GM19467 (cell line): ENCODE measurements at regions not wholly inside any gene's neighbourhood (a gene's known extent, or its start where the extent isn't known, plus 50 kb on each side); places are given as distances from the start of the nearest gene placed in this dataset.
"Not testable (repeated sequence)": the region's sequence is repeated elsewhere in the genome, so short reads cannot be mapped to it uniquely, and the experiment has no call there.

Experiments used
- ATAC-seq: cut with Tn5 transposase; IDR thresholded peaks from one replicate; pipeline ENCODE4 v1.9.1; 2021; ENCODE audit warnings: mild to moderate bottlenecking, moderate library complexity; ENCODE audit not compliant: unreplicated experiment

DNA sequence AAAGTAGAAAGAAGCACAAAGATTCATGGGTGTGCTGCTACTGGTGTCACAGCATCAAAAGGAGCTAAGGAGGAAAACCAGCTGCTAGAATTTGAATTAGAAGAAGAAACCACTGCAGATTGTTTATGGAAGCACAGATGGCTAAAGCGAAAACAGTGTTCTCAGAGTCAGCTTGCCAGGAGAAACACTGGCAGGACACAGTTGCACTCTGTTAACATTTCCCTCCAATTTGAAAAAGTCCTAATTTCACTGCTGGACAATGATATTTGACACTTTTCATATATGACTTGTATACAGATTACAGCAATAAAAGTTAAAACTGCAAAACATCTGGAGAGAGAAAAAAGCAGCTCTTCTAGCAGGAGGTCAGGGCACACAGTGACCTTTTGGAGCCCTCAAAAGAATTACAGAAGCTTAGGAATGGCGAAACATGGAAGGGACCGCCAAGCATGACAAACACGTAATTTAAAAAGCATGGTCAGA lies 314.5 kb downstream of the COL12A1 start:
- ATAC-seq = no peak

DNA sequence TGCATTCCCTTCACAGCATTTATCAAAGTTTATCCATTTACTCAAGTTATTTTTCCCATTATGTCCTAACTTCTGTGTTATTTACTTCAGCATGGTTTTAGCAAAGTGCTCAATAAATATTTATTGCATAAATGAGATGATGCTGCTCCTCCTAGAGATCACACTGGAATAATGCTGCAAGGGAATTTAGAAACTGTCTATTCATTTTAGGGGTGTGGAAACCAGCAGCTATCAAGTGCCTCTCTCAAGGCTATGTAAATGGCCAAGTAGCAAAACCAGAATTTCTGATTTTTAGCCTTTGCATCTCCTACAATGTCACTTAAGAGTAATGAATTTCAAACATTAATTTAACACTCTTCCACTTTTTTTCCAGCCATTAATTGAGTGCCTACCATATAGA lies 316.2 kb downstream of the COL12A1 start:
- no peak for ATAC-seq

DNA sequence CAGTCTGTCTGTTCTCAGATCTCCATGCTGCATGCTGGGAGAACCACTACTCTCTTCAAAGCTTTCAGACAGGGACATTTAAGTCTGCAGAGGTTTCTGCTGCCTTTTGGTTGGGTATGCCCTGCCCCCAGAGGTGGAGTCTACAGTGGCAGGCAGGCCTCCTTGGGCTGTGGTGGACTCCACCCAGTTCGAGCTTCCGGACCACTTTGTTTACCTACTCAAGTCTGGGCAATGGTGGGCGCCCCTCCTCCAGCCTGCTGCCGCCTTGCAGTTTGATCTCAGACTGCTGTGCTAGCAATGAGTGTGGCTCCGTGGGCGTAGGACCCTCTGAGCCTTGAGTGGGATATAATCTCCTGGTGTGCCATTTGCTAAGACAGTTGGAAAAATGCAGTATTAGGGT lies 317.1 kb downstream of the COL12A1 start:
- ATAC-seq = not testable (repeated sequence)

DNA sequence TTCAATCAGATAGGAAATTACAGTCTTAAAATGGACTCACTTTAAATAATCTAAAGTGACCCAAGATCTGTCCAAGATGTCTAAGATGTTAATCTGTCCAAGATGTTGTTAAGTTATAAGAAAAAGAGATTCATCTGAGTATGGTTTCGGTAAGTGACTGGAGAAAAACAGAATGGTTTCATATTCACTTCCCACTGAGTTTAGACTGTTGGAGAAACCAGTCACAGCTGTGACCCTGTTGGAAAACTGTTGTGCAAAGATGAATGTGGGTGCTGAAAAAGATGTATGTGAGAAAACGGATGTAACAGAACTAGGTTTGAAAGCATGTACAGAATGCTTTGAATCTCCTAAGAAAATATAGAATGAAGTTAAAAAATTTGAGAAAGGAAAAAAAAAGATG lies 325.9 kb downstream of the COL12A1 start:
- no peak for ATAC-seq

DNA sequence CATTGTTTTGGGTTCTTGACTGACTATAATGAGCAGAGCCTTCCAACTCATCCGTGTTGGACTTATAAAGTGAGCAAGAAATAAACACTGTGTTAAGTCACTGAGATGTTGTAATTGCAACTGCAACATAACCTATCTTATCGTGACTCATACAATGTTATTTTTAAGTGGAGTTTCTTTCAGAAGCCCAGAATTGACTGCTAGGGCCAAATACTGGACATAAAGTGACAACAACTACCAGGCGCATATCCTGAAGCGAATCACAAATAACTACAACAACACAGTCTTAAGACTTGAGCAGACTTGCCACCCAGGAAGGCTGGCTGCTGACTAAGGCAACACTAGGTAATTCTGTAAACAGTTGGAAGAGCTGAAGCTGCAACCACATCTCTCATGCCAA lies 326.6 kb downstream of the COL12A1 start:
- no peak for ATAC-seq

DNA sequence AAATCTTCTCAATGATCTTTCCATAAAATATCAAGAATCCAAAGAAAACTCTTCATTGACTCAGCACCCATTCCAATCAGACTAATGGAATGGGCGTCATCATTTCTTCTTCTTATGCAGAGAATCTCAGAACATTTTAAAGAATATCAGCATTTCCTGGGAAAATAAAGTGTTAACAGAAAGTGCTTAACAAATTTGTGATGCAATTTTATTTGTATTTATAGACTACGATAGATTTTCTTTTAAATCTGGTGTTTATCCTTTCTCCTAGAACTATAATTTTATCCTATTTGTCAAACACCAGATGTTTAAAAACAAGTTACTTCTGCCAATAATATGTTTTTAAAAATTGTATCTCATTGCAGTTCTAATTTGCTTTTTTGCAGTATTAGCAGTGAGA lies 330.7 kb downstream of the COL12A1 start:
- ATAC-seq = no peak

DNA sequence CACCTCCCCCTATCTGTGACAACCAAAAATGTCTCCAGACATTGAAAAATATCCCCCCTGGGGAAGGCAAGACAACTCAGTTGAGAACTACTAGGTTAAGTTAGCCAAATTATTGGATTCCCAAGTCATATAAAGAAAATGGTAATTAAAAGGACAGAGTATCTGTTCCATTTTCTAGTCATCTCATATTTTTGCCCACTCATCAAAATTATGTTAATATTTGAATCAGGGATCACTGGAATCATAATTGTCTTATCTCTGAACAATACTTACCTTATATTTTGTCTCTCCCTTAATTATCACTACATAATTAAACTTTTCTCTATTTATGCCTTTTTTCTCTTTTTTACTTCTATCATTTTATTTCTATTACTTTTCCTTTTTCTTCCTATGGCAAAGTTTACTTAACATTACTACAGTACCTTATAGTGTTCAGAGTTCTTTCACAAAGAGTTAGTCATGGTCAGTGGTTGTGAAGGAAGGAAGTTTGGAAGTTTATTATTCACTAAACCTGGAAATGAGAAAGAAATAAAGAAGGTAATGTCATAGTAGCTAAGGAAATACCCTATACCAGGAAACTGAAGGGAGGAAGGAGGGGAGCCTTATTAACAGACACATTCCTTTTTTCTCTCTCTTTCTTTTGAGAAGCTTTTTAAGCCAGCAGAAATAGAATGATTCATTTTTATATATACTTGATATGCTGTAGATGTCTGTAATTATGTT lies 332.9 kb downstream of the COL12A1 start:
- no peak for ATAC-seq

DNA sequence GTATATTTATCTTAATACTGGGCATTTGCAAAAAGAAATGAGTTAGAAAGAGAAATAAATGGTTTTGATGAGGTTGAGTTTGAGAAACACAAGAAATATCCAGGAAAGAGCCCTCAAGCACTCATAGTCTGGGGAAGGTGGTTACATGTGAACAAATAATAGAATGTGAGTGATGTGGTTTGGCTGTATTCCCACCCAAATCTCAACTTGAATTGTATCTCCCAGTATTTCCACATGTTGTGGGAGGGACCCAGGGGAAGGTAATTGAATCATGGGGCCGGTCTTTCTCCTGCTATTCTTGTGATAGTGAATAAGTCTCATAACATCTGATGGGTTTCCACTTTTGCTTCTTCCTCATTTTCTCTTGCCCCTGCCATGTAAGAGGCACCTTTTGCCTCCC lies 334.1 kb downstream of the COL12A1 start:
- ATAC-seq = no peak

DNA sequence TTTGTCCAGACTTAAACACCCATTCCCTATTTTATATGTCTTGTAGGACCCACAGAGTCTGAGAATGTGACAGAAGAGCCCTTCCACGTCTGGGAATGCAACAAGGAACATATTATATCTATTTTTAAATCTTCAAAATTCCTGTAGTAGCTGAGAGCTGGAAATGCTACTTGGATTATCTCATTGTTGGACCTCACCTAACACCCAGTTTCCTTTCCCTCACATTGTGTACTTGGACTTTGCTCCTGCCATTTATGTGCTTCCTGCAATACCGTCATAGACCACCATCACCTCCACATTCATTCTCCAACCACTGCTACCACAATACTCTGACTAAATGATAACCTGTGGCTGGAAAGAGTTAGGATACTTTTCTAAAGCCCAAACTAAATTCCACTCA lies 335.4 kb downstream of the COL12A1 start:
- peak; percentile 71 for ATAC-seq

DNA sequence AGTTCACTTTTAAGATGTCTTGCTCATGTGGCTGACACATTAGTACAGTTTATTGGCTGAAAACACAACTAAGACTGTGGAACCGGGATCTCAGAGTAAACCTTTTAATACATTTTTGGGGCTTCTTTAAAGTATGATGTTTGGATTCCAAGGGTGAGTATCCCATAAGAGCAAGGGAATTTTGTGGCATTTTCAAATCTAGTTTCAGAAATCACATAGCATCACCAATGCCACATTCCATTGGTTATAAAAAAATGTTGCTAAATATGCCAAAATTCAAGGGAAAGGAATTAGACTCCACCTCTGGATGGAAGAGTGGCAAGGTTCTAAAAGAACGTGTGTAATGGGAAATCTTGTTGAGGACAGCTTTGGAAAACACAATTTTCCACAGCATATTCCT lies 338.6 kb downstream of the COL12A1 start:
- ATAC-seq = no peak

DNA sequence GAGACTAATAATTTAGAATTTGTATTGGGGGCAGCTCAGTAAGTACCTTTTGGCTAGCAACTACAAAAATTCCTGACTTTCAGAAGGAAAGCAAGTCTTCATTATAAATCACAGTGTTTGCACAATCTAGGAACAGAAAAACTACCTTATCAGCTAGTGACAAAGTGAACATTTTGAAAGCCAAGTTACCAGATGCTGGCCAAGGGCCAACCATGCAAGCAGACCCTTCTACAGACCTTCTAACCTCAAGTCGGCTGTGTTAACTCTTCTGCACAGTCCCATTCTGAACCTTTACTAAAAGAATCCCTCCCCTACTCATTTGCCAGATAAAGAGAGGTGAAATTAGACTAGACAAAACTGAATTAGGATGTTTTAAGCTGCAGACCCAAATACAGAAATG lies 341.9 kb downstream of the COL12A1 start:
- ATAC-seq = no peak

DNA sequence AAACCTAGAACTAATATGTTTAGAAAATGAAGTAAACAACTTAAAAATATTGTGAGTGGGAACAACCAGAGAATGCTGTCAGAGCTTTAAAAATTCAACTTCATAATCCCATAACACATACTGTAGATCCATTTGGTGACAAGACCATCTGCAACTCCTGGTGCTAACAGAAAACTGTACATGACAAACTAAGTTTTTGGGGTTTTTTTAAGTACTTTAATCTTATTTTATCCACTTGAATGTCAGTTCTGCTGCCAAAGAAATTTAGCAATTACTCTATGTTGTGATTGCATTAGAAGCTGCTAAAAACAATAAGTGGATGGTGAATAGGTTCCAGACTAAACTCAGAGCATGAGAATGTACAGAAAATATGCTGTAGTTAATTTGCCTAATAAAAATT lies 345.4 kb downstream of the COL12A1 start:
- no peak for ATAC-seq

DNA sequence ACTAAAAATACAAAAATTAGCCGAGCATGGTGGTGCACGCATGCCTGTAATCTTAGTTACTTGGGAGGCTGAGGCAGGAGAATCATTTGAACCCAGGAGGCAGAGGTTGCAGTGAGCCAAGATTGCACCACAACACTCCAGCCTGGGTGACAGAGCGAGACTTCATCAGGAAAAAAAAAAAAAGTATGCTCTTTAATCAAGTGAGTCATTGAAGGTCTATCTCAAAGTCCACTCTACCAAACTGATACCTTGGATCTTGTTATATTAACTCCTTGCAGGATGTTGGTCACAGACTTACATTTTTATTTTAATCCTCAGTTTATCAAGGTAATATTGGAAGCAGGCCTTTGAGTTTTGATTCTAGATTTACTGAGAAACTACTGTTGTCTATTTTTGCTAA lies 348.7 kb downstream of the COL12A1 start:
- no peak for ATAC-seq

DNA sequence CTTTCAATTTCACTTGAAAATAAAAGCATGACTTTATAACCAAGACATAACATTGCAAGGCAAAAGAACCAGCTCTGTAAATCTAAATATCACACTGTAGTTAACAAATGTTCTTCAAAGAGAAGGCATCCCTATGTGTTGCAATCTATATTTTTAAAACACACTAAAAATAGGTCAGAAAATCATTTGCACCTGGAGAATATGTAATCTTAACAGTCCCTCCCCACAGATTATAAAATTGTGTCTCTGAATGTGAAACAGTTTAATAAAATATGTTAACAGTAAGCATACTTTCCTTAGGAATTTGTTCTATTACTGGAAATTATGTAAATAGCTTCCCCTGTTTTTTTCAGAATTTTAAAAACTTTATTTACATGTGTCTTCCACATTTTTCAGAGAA lies 351.9 kb downstream of the COL12A1 start:
- ATAC-seq = no peak

DNA sequence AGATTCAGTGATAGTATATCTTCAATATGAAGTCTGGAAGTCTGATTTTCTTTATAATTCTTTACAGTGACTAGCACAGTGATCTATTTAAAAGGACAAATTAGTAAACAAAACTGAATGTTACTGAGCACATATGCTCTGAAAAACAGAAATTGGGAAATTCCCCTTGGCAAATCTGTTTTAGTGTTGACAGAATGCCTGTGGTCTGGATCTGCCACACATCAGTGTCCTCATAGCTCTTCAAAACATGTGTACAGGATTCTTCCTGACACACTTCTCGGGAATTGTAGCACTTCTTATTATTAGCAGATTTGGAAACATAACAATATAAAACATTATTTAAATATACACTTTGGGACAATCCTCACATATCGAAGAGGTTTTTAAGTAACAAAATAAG lies 354.3 kb downstream of the COL12A1 start:
- no peak for ATAC-seq

DNA sequence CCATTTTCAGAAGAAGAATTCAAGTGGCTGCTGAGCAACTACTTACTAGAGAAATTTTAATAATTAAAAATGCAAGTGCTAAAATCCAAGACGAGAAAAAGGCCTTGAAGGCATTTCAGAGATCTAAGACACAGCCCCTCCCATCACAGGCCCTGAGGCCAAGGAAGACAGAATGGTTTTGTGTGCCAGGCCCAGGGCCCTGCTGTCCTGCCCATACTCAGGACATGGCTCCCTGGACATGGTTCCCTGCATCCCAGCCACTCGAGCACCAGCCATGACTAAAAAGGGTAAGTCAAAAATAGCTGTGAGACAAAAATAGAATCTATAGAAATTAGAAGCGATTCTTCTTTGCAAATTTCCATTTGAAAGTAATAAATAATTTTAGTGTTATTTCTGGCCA lies 364.9 kb downstream of the COL12A1 start:
- ATAC-seq = no peak

DNA sequence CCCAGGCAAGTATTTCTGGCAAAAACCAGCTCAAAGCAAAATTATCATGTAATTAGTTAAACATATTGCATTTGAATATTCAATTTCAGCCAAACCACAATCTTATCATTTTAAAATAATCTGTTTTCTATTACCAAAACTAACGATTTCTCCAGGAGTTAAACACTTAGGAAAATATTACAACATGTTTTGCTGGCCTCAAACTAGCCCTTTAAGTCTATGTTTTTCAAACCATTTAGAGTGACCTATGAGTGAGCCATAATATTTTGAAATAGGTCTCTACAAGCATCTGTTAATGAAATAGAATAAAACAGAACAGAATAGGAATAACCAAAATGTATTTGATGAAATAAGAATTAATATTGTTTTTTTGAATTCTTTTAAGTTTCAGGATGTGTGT lies 370.9 kb downstream of the COL12A1 start:
- no peak for ATAC-seq

DNA sequence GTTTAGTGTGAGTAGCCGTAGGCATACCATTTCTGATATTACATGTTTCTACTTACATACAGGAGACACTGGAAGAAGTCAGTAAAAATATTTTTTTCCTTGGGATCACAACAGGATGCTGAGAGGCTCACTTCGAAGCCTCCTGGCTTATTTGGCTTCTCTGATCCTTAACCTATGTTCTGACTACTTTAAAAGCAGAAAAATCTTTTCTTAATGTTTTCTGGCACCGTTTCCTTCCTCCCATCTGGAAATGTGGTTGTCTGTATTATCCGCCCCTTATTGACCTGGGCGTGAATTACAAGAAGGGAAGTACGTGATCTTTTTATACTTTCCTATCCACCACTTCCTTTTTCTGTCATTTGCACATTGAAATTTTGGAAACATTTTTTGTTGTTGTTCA lies 379.6 kb downstream of the COL12A1 start:
- ATAC-seq = no peak

DNA sequence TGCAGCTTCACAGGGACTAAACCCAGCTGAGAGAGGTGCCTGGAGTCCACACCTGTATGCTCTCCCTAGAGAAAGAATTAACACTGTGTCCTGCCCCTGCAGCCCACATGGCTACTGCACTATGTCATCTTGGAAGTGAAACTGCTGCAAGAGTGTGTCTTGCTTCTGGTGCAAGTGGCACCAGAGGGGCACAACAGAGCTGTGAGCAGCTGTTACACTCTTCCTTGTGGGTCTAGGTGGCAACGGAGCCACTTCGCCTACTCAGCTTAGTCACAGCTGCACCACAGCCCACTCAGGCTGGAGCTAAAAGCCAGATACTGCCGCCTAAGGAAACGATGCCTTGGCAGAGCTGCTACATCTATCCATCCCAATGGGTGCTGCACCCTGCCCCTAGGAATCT lies 391.4 kb downstream of the COL12A1 start:
- ATAC-seq = peak; percentile 61

DNA sequence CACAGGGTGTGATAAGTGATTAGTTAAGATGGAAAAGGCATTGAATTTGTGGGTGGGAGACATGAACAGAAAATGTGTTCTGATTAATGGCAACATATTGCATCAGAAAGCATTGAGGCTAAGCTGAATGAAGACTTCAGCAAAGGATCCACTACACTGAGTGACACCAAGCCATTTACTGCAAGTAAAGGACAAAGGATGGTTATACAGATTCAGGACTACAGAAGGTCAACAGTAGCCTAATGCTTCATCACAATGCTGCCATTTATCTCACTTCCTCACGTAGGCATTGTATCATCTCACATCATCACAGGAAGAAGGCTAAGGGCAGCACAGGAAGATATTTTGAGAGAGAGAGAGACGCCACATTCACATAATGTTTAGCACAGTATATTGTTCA lies 398.2 kb downstream of the COL12A1 start:
- ATAC-seq = no peak

DNA sequence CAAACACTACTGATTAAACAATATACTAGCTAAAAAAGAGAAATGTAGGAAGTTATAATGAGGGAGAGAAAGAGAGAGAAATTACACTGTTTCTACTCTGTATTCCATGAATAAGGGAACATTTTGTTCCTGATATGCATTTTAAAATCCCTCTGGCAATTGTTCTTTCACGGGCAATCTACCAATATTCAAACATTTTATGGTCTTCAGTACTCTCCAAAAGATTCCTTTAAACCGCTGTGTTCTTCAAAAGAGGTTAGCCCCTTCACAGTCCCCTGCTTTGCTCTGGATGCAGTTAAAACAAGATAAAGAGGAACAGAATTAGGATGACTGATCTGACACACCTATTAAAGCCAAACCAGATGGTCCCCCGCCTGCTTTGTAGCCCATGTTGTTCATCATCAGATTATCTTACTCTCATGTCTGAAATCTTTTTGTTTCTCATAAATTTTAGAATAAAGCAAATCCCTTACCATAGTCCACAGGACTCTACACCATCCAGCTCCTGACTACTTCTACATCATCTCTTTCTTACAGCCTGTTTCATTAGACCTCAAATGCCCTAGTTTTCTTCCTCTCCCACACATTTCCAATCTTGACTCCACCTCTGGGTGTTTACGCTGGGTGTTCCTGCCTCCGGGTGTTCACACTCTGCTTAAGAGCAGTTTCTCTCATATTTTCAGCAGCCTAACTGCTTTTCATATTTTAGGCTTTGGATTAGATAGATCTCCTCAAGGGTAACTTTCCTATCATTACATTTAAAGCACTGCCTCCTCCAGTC lies 399.7 kb downstream of the COL12A1 start:
- no peak for ATAC-seq

DNA sequence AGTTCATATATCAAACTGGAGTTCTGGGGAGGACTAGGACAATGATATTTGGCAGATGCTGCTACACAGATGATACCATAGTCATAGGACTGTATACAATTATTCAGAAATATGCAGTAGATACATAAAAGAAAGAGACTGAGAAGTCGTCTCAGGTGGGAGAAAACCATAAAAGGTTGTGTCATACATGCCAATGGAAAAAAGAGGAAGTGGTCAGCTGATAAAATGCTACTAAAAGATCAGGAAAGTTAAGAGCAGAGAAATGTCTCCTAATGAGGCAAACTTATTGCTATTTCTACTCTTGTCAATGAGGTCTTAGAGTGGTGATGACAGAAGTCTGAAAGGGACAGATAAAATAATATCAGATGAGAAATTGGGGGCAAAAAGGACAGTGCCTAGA lies 407.6 kb downstream of the COL12A1 start:
- ATAC-seq = no peak
